ENCODE measurements at regions not wholly inside any gene's neighbourhood (a gene's known extent, or its start where the extent isn't known, plus 50 kb on each side); places are given as distances from the start of the nearest gene placed in this dataset.

- no peak overlapping the region for H3K4me3 ChIP-seq
- no peaks in the 10 kb centered on the region for H3K9me3 ChIP-seq
- no peak overlapping the region for H3K27ac ChIP-seq
- H3K36me3 ChIP-seq = no peaks in the 10 kb centered on the region
- no peaks in the 10 kb centered on the region for H3K27me3 ChIP-seq
- H3K4me1 ChIP-seq = peaks cover 0 to 8% (median 3%) of the 10 kb centered on the region in 4 donors
- TF ChIP-seq EP300 (IDR thresholded peaks at IDR 0.05) (no peak), CTCF (IDR thresholded peaks at IDR 0.05) (no peak), POLR2A (IDR thresholded peaks at IDR 0.05) (no peak)
- WGBS, 2 donors = 78 to 79% methylated on average over 7 of the region's 7 CpGs
- DNase-seq (ENCODE audit: low spot score in 2 of 2) = no peak
Observed at GRCh38 chr15:31467361-31467760, 140.7 kb downstream of the KLF13 start.

- Histone ChIP-seq H3K4me3 (no peak overlapping the region), H3K27me3 (no peaks in the 10 kb centered on the region), H3K27ac (no peak overlapping the region), H3K36me3 (no peaks in the 10 kb centered on the region), H3K4me1 (peaks cover 0 to 23% (median 11%) of the 10 kb centered on the region in 4 donors), H3K9me3 (no peaks in the 10 kb centered on the region)
- TF ChIP-seq POLR2A (IDR thresholded peaks at IDR 0.05) (no peak), EP300 (IDR thresholded peaks at IDR 0.05) (no peak), CTCF (IDR thresholded peaks at IDR 0.05) (no peak)
- WGBS, 2 donors = 85 to 88% methylated on average over 11 to 20 of the region's 24 CpGs
- DNase-seq (ENCODE audit: low spot score in 2 of 2) = no peak
Observed at GRCh38 chr15:31468911-31469785, 142.5 kb downstream of the KLF13 start.

GRCh38 chr15:31469786-31470525 is 143.3 kb downstream of the KLF13 start:
- H3K4me3 ChIP-seq = no peak overlapping the region
- TF ChIP-seq EP300 (IDR thresholded peaks at IDR 0.05) = no peak
- TF ChIP-seq CTCF (IDR thresholded peaks at IDR 0.05) = no peak
- no peak for TF ChIP-seq POLR2A (IDR thresholded peaks at IDR 0.05)
- H3K27ac ChIP-seq = no peak overlapping the region
- H3K4me1 ChIP-seq = peaks cover 0 to 23% (median 11%) of the 10 kb centered on the region in 4 donors
- no peaks in the 10 kb centered on the region for H3K36me3 ChIP-seq
- WGBS, 2 donors = 77 to 91% methylated on average over 6 of the region's 6 CpGs
- H3K27me3 ChIP-seq = no peaks in the 10 kb centered on the region
- no peak for DNase-seq (ENCODE audit: low spot score in 2 of 2)
- H3K9me3 ChIP-seq = no peaks in the 10 kb centered on the region

GRCh38 chr15:31470756-31471155 is 144.1 kb downstream of the KLF13 start:
- Histone ChIP-seq H3K4me3 (no peak overlapping the region), H3K27me3 (no peaks in the 10 kb centered on the region), H3K36me3 (no peaks in the 10 kb centered on the region), H3K9me3 (no peaks in the 10 kb centered on the region), H3K4me1 (peaks cover 0 to 23% (median 11%) of the 10 kb centered on the region in 4 donors), H3K27ac (no peak overlapping the region)
- TF ChIP-seq POLR2A (IDR thresholded peaks at IDR 0.05) (no peak), EP300 (IDR thresholded peaks at IDR 0.05) (no peak), CTCF (IDR thresholded peaks at IDR 0.05) (no peak)
- WGBS, 2 donors = 63 to 75% methylated on average over 2 of the region's 2 CpGs
- no peak for DNase-seq (ENCODE audit: low spot score in 2 of 2)
